Lower leg skin (tissue), 4 donors: ENCODE measurements at regions not wholly inside any gene's neighbourhood (a gene's known extent, or its start where the extent isn't known, plus 50 kb on each side); places are given as distances from the start of the nearest gene placed in this dataset.

ENCODE experiments used
- DNase-seq, 2 donors: peaks; one replicate each; pipeline ENCODE4 v3.0.0-alpha.2; 2019; ENCODE audit warnings: low spot score in 2 of 2
- H3K4me3 ChIP-seq: fragments of 200-600 bp; sonication (generic); 2 replicates; pipeline ENCODE4 v1.5.1; 2017; ENCODE audit warnings: mild to moderate bottlenecking, low read depth; ENCODE audit not compliant: poor library complexity, severe bottlenecking
- POLR2A ChIP-seq, 2 donors: fragments of 450-650 bp; IDR thresholded peaks; one replicate each; pipeline ENCODE4 v1.6.1; 2016 to 2017; ENCODE audit warnings: antibody characterized with exemption in 2 of 2, mild to moderate bottlenecking in 1 of 2, moderate library complexity in 1 of 2
- WGBS, 2 donors: methylation state at CpG; one replicate each; pipeline ENCODE4 v1.1.5; 2018; 5-methylcytosine and 5-hydroxymethylcytosine counted together
- intact Hi-C: fragments of 100-400 bp; cut with DNase I; formaldehyde crosslinking; loops from one replicate; pipeline ENCODE4 v1.15.0; 2023; ENCODE audit warnings: low total_unique reads
- TF ChIP-seq, protein P1 (sequence below), 3 donors: fragments of 450-650 bp; IDR thresholded peaks; one replicate each; pipeline ENCODE4 v1.5.1; 2016; ENCODE audit warnings: antibody characterized with exemption in 3 of 3, mild to moderate bottlenecking in 3 of 3, moderate library complexity in 2 of 3

DNA sequence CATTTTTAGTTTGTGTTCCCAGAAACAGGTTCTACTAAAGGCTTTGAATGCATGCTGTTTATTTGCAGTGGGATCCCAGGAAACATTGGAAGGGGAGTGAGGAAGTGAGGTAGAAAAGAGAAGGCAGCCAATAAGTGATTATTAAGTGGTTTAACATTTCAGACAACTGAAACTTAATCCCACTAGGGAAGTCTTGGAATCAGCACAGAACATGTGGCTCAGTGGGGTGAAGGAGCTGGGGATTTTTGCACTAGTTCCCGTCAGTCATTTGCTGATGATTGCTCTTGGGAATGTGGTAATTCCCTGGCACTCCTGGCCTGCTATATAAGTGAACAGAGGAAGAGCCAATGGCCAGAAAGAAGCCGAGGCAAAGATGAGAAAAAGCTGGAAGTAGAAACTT lies 1053.0 kb upstream of the IGFBP7 start:
- no peak overlapping the region for H3K4me3 ChIP-seq
- DNase-seq = peak in 1 of 2 donors; percentile 13
- intact Hi-C loops = no loop called here
- 7 to 11% methylated on average over 2 of the region's 2 CpGs for WGBS, 2 donors
- TF ChIP-seq POLR2A (IDR thresholded peaks at IDR 0.05) = no peak
- TF ChIP-seq, protein P1, sequence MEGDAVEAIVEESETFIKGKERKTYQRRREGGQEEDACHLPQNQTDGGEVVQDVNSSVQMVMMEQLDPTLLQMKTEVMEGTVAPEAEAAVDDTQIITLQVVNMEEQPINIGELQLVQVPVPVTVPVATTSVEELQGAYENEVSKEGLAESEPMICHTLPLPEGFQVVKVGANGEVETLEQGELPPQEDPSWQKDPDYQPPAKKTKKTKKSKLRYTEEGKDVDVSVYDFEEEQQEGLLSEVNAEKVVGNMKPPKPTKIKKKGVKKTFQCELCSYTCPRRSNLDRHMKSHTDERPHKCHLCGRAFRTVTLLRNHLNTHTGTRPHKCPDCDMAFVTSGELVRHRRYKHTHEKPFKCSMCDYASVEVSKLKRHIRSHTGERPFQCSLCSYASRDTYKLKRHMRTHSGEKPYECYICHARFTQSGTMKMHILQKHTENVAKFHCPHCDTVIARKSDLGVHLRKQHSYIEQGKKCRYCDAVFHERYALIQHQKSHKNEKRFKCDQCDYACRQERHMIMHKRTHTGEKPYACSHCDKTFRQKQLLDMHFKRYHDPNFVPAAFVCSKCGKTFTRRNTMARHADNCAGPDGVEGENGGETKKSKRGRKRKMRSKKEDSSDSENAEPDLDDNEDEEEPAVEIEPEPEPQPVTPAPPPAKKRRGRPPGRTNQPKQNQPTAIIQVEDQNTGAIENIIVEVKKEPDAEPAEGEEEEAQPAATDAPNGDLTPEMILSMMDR (IDR thresholded peaks at IDR 0.05) = no peak

DNA sequence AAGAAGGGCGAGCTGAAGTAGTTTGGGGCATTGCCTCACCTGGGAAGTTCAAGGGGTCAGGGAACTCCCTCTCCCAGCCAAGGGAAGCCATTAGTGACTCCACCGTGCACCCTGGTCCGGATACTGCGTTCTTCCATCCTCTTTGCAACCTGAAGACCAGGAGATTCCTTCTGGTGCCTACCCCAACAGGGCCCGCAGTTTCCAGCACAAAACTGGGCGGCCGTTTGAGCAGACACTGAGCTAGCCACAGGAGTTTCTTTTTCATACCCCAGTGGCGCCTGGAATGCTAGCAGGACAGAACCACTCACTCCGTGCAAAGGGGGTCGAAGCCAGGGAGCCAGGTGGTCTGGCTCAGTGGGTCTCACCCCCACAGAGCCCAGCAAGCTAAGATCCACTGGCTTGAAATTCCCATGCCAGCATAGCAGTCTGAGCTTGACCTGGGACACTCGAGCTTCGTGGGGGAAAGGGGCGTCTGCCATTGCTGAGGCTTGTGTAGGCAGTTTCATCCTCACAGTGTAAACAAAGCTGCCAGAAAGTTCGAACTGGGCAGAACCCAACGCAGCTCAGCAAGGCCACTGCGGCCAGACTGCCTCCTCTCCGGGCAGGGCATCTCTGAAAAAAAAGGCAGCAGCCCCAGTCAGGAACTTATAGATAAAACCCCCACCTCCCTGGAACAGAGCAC lies 1039.4 kb upstream of the IGFBP7 start:
- DNase-seq = no peak
- H3K4me3 ChIP-seq = no peak overlapping the region
- intact Hi-C loops = no loop called here
- 87 to 90% methylated on average over 17 of the region's 17 CpGs for WGBS, 2 donors
- no peak for TF ChIP-seq POLR2A (IDR thresholded peaks at IDR 0.05)
- TF ChIP-seq, protein P1 (IDR thresholded peaks at IDR 0.05) = no peak

DNA sequence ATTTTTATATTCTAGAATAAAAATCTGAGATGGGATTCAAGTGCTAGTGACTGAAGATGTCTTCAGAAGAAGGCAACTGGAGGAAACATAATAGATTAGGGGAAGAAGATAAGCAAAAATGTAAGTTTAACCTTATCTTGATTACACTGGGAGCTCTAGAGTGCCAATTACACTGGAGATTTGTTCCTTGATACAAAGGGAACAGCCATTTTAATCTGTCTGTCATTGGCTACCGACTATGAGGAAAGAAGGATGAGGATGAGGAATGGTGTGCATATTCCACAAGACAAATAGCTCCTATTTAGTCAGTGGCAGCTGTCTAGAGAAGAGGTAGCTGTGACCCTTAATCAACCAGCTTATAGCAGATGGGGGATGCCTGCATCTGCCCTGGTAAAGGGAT lies 1034.5 kb upstream of the IGFBP7 start:
- intact Hi-C loops = no loop called here
- 74 to 77% methylated on average over 1 of the region's 1 CpG for WGBS, 2 donors
- DNase-seq = no peak
- no peak overlapping the region for H3K4me3 ChIP-seq
- no peak for TF ChIP-seq POLR2A (IDR thresholded peaks at IDR 0.05)
- TF ChIP-seq, protein P1 (IDR thresholded peaks at IDR 0.05) = no peak

DNA sequence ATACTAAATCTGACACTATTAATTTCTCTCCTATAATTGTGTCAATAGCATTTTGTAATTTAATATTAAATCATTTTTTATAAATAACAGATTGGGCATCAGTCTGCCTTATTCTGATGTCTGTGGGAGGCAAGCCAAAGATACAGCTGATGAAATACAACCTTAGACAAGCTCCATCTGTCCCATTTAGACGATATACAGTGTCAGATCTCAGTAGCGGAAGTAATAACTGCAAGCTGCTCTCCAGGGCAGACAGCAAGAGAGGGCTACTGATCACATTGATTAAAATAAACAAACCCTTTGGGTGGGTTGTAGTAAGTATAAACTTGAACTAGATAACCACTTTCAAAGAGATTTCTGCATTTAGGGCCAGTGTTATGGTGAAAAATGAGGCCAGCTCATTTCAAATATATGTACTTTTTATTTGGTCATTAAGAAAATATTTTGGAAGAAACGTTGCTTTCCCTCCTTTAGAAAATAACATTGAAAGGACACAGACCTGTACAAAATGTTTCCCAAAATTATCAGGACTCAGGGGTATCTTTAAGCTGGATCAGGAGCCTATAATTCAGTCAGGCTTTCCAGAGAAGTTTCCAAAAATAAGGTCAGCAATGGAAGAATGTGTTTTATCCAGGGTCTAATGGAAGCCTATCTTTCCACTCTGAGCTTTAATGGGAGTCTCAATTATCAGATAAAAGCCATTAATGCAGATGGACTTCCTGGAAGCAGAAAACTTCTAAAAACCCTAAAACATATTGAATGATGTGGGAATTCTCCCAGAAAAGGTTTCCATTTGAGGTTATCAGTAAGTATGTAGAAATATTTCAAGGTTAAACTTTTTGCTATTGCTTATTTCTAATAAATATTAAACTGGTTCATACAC lies 1028.8 kb upstream of the IGFBP7 start:
- no peak overlapping the region for H3K4me3 ChIP-seq
- WGBS, 2 donors = 41 to 47% methylated on average over 3 of the region's 3 CpGs
- no peak for DNase-seq
- TF ChIP-seq POLR2A (IDR thresholded peaks at IDR 0.05) = no peak
- TF ChIP-seq, protein P1 (IDR thresholded peaks at IDR 0.05) = no peak
- intact Hi-C loops = no loop called here

DNA sequence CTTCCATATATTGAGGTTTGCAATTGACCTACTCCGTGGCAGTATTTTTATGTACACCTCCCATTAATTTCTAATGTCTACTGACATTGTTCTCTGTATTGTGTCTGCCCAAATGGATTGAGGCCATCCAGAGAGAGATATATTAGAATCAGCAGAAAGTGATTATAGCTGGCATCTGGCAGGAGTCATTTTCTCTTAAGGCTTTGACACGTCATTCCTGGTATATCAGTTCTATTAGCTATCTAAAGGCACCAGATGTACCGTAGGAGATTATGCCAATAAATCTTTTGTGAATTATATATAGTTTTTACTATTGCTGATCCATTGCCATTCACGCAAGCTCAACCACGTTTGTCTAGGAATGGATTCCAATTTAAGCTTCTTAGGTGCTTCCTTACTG lies 1026.4 kb upstream of the IGFBP7 start:
- H3K4me3 ChIP-seq = no peak overlapping the region
- DNase-seq = no peak
- intact Hi-C loops = no loop called here
- 44 to 46% methylated on average over 5 of the region's 5 CpGs for WGBS, 2 donors
- TF ChIP-seq, protein P1 (IDR thresholded peaks at IDR 0.05) = no peak
- no peak for TF ChIP-seq POLR2A (IDR thresholded peaks at IDR 0.05)
